ENCODE measurements at regions not wholly inside any gene's neighbourhood (a gene's known extent, or its start where the extent isn't known, plus 50 kb on each side); places are given as distances from the start of the nearest gene placed in this dataset.

GRCh38 chr3:96264701-96265100, 549.7 kb upstream of the EPHA6 start:
- ATAC-seq: no peak
- no peak for TF ChIP-seq ZFP3 (CRISPR knock-in tag; IDR thresholded peaks at IDR 0.05)
- TF ChIP-seq CSDC2 (CRISPR knock-in tag; IDR thresholded peaks at IDR 0.05): no peak
- no peak for TF ChIP-seq POU6F1 (CRISPR knock-in tag; IDR thresholded peaks at IDR 0.05; ENCODE audit: borderline replicate concordance, low read depth)
- no peak for TF ChIP-seq TOX (CRISPR knock-in tag; IDR thresholded peaks at IDR 0.05; ENCODE audit: borderline replicate concordance)
- no peak for TF ChIP-seq ZNF565 (CRISPR knock-in tag; conservative IDR thresholded peaks at IDR 0.05; ENCODE audit: low read depth)
- no peak for TF ChIP-seq ZNF8 (CRISPR knock-in tag; IDR thresholded peaks at IDR 0.05)
- no peak for TF ChIP-seq ZFP30 (CRISPR knock-in tag; IDR thresholded peaks at IDR 0.05)

GRCh38 chr3:96266395-96267190, 547.8 kb upstream of the EPHA6 start:
- ATAC-seq: no peak

GRCh38 chr3:96267577-96267976, 546.8 kb upstream of the EPHA6 start:
- TF ChIP-seq ZC3H10 (CRISPR knock-in tag; IDR thresholded peaks at IDR 0.05): no peak
- TF ChIP-seq TOX (CRISPR knock-in tag; IDR thresholded peaks at IDR 0.05; ENCODE audit: borderline replicate concordance): no peak
- no peak for TF ChIP-seq ARNTL (CRISPR knock-in tag; IDR thresholded peaks at IDR 0.05; ENCODE audit: borderline replicate concordance, low read depth)
- TF ChIP-seq ZNF565 (CRISPR knock-in tag; conservative IDR thresholded peaks at IDR 0.05; ENCODE audit: low read depth): no peak
- no peak for TF ChIP-seq TCF4 (CRISPR knock-in tag; IDR thresholded peaks at IDR 0.05; ENCODE audit: borderline replicate concordance)
- TF ChIP-seq OSR1 (CRISPR knock-in tag; IDR thresholded peaks at IDR 0.05): no peak
- no peak for TF ChIP-seq CREB5 (CRISPR knock-in tag; IDR thresholded peaks at IDR 0.05; ENCODE audit: low read depth)
- no peak for ATAC-seq

More at GRCh38 chr3:96266395-96267190, 547.8 kb upstream of the EPHA6 start:
- TF ChIP-seq PPARA (CRISPR knock-in tag; IDR thresholded peaks at IDR 0.05; ENCODE audit: borderline replicate concordance) (no peak), ZC3H10 (CRISPR knock-in tag; IDR thresholded peaks at IDR 0.05) (no peak), ZNF8 (CRISPR knock-in tag; IDR thresholded peaks at IDR 0.05) (no peak), BACH2 (CRISPR knock-in tag; IDR thresholded peaks at IDR 0.05; ENCODE audit: borderline replicate concordance) (no peak), OSR1 (CRISPR knock-in tag; IDR thresholded peaks at IDR 0.05) (no peak)

GRCh38 chr3:96294143-96294542, 520.3 kb upstream of the EPHA6 start:
- TF ChIP-seq ARNTL (CRISPR knock-in tag; IDR thresholded peaks at IDR 0.05; ENCODE audit: borderline replicate concordance, low read depth): no peak
- no peak for TF ChIP-seq CSDC2 (CRISPR knock-in tag; IDR thresholded peaks at IDR 0.05)
- TF ChIP-seq TOX (CRISPR knock-in tag; IDR thresholded peaks at IDR 0.05; ENCODE audit: borderline replicate concordance): no peak
- no peak for TF ChIP-seq SNAI2 (CRISPR knock-in tag; IDR thresholded peaks at IDR 0.05)
- no peak for TF ChIP-seq ZNF8 (CRISPR knock-in tag; IDR thresholded peaks at IDR 0.05)
- no peak for TF ChIP-seq CSRNP3 (CRISPR knock-in tag; IDR thresholded peaks at IDR 0.05)
- TF ChIP-seq RARB (CRISPR knock-in tag; IDR thresholded peaks at IDR 0.05): no peak
- TF ChIP-seq CREB5 (CRISPR knock-in tag; IDR thresholded peaks at IDR 0.05; ENCODE audit: low read depth): no peak
- TF ChIP-seq OSR1 (CRISPR knock-in tag; IDR thresholded peaks at IDR 0.05): no peak
- no peak for TF ChIP-seq GLIS3 (CRISPR knock-in tag; IDR thresholded peaks at IDR 0.05)
- TF ChIP-seq ZFP3 (CRISPR knock-in tag; IDR thresholded peaks at IDR 0.05): no peak
- no peak for TF ChIP-seq PATZ1 (CRISPR knock-in tag; IDR thresholded peaks at IDR 0.05; ENCODE audit: borderline replicate concordance)
- ATAC-seq: no peak
